HepG2 (cell line): ENCODE measurements at regions not wholly inside any gene's neighbourhood (a gene's known extent, or its start where the extent isn't known, plus 50 kb on each side); places are given as distances from the start of the nearest gene placed in this dataset.

ENCODE experiments used
- SP1 ChIP-seq, 2 experiments: fragments of 450-650 bp in 1 of 2; sonication (generic) in 1 of 2; formaldehyde crosslinking in 1 of 2; IDR thresholded peaks; 2 replicates each; pipeline versions ENCODE4 v1.4.0 to v1.6.1; 2016 to 2020; ENCODE audit warnings: missing genetic modification reagents in 1 of 2
- ZNF878 ChIP-seq: sonication (generic); formaldehyde crosslinking; IDR thresholded peaks from 2 replicates; pipeline ENCODE4 v1.8.1; 2023; ENCODE audit warnings: mild to moderate bottlenecking, missing genetic modification reagents, moderate library complexity

DNA sequence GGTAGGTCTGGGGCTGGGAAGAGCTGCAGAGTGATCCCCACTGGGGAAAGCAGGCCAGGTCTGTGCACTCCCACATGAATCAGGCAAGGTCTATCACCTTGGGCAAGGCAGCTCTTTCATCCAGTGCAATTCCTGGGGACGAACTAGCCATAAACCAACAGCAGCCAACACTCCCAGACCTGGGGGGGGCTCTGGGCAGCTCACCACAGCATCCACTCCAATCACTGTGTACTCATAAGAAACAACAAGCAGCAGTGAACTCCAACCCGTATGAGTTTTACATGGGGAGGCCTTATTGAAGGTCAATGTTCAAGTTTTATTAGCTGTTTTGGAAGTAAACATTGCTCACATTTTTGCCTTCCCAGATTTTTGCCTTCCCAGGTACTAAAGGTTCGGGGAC lies 157.4 kb upstream of the NAV2 start:
- TF ChIP-seq SP1 (IDR thresholded peaks at IDR 0.05): no peak
- TF ChIP-seq SP1 (CRISPR knock-in tag; IDR thresholded peaks at IDR 0.05): no peak
- TF ChIP-seq ZNF878 (CRISPR knock-in tag): no peak
